WTC11 (cell line): ENCODE measurements at regions not wholly inside any gene's neighbourhood (a gene's known extent, or its start where the extent isn't known, plus 50 kb on each side); places are given as distances from the start of the nearest gene placed in this dataset.

ENCODE experiments used
- ARID4B ChIP-seq: sonication (generic); formaldehyde crosslinking; IDR thresholded peaks from 2 replicates; pipeline ENCODE4 v1.8.0; 2023; ENCODE audit warnings: missing genetic modification reagents, mild to moderate bottlenecking, borderline replicate concordance
- ATF2 ChIP-seq: sonication (generic); formaldehyde crosslinking; IDR thresholded peaks from 2 replicates; pipeline ENCODE4 v1.8.1; 2022; ENCODE audit warnings: low read depth, missing genetic modification reagents, borderline replicate concordance
- CBFB ChIP-seq: sonication (generic); formaldehyde crosslinking; IDR thresholded peaks from 2 replicates; pipeline ENCODE4 v1.8.1; 2022; ENCODE audit warnings: mild to moderate bottlenecking, low read depth, missing genetic modification reagents
- CTCF ChIP-seq: fragments of 200-600 bp; IDR thresholded peaks from 2 replicates; pipeline ENCODE4 v1.8.0; 2022; ENCODE audit warnings: antibody characterized with exemption
- E2F5 ChIP-seq: sonication (generic); formaldehyde crosslinking; IDR thresholded peaks from 2 replicates; pipeline ENCODE4 v1.8.1; 2022; ENCODE audit warnings: mild to moderate bottlenecking, moderate library complexity, missing genetic modification reagents
- FOXJ3 ChIP-seq: sonication (generic); formaldehyde crosslinking; IDR thresholded peaks from 2 replicates; pipeline ENCODE4 v1.9.0; 2021; ENCODE audit warnings: missing genetic modification reagents, mild to moderate bottlenecking, borderline replicate concordance
- STAT6 ChIP-seq: sonication (generic); formaldehyde crosslinking; conservative IDR thresholded peaks from 2 replicates; pipeline ENCODE4 v1.8.1; 2023; ENCODE audit warnings: mild to moderate bottlenecking, low read depth, missing genetic modification reagents, moderate library complexity
- USF2 ChIP-seq: sonication (generic); formaldehyde crosslinking; IDR thresholded peaks from 2 replicates; pipeline ENCODE4 v1.8.1; 2023; ENCODE audit warnings: mild to moderate bottlenecking, missing genetic modification reagents, moderate library complexity
- ZBTB21 ChIP-seq: sonication (generic); formaldehyde crosslinking; IDR thresholded peaks from 2 replicates; pipeline ENCODE4 v1.8.1; 2023; ENCODE audit warnings: mild to moderate bottlenecking, missing genetic modification reagents, borderline replicate concordance
- ZNF396 ChIP-seq: fragments of 250-450 bp; sonication (Bioruptor Pico); IDR thresholded peaks from 2 replicates; pipeline ENCODE4 v1.8.0; 2021; ENCODE audit warnings: mild to moderate bottlenecking, moderate library complexity, borderline replicate concordance

GRCh38 chr20:57094252-57094891 is 172.1 kb downstream of the BMP7 start:
- no peak for TF ChIP-seq ARID4B
- TF ChIP-seq CTCF = no peak
- no peak for TF ChIP-seq STAT6 (CRISPR knock-in tag)
- no peak for TF ChIP-seq FOXJ3
- no peak for TF ChIP-seq ZNF396 (CRISPR knock-in tag)
- TF ChIP-seq USF2 = no peak
- TF ChIP-seq ZBTB21 (CRISPR knock-in tag) = no peak
- TF ChIP-seq ATF2 (CRISPR knock-in tag) = no peak
- no peak for TF ChIP-seq CBFB
- TF ChIP-seq E2F5 (CRISPR knock-in tag) = no peak
